ENCODE measurements at regions not wholly inside any gene's neighbourhood (a gene's known extent, or its start where the extent isn't known, plus 50 kb on each side); places are given as distances from the start of the nearest gene placed in this dataset.

- BruUV-seq (replicated peaks), result no TSS peak
- H3K4me1 ChIP-seq (ENCODE audit: control insufficient read depth in 1 of 2, insufficient read depth in 2 of 2, low read length in 2 of 2), result peaks cover 12 to 23% of the 10 kb centered on the region in 2 experiments
- intact Hi-C loops (cut with micrococcal nuclease), result no loop called here
- ChIA-PET POLR2A (no interaction called here), RAD21 (ENCODE audit: low non-redundant PET in 1 of 2, low total read pairs in 2 of 2, uncharacterized antibody in 2 of 2, unreplicated experiment in 2 of 2) (no interaction called here), CTCF (no interaction called here)
- no peak overlapping the region for H3K4me2 ChIP-seq (ENCODE audit: low read length)
- peaks cover 0 to 3% of the 10 kb centered on the region in 2 experiments; a peak in 1 of 4 replicates for H3K9me3 ChIP-seq (ENCODE audit: control insufficient read depth in 1 of 2, insufficient read depth in 1 of 2, low read depth in 1 of 2, low read length in 2 of 2)
- no peaks in the 10 kb centered on the region for H3K27me3 ChIP-seq (ENCODE audit: insufficient read depth, low read length)
- no peaks in the 10 kb centered on the region for H3K36me3 ChIP-seq (ENCODE audit: control insufficient read depth in 1 of 2, insufficient read depth in 2 of 2, low read length in 2 of 2)
- no peak overlapping the region for H3K4me3 ChIP-seq (replicated peaks in 1 of 2; ENCODE audit: low read depth in 1 of 2, low read length in 2 of 2)
- H2AFZ ChIP-seq (ENCODE audit: low read depth, low read length, poor library complexity, severe bottlenecking), result no peak overlapping the region
- H3K9ac ChIP-seq (ENCODE audit: low read length), result no peak overlapping the region
- TF ChIP-seq ELF1 (IDR thresholded peaks at IDR 0.05; ENCODE audit: borderline replicate concordance, low read depth) (no peak), ZNF274 (IDR thresholded peaks at IDR 0.05; ENCODE audit: low read depth, low read length) (no peak), SIN3A (IDR thresholded peaks at IDR 0.05; ENCODE audit: low read depth) (no peak), SRF (IDR thresholded peaks at IDR 0.05; ENCODE audit: low read depth) (no peak), ATF3 (IDR thresholded peaks at IDR 0.05) (no peak), CBX3 (IDR thresholded peaks at IDR 0.05; ENCODE audit: low read depth) (no peak), YY1 (IDR thresholded peaks at IDR 0.05; ENCODE audit: extremely low read depth, insufficient replicate concordance, low read depth, low read length) (no peak), CTCF (IDR thresholded peaks at IDR 0.05 in 2 of 3, conservative IDR thresholded peaks at IDR 0.05 in 1 of 3; ENCODE audit: borderline replicate concordance in 1 of 3, insufficient read depth in 1 of 3, low read depth in 2 of 3, low read length in 2 of 3) (no peak), CEBPB (IDR thresholded peaks at IDR 0.05; ENCODE audit: low read depth) (no peak), ZBTB33 (IDR thresholded peaks at IDR 0.05; ENCODE audit: extremely low read depth, insufficient replicate concordance, low read length) (no peak), RAD21 (IDR thresholded peaks at IDR 0.05; ENCODE audit: low read depth) (no peak), EGR1 (IDR thresholded peaks at IDR 0.05; ENCODE audit: low read depth) (no peak), SP1 (IDR thresholded peaks at IDR 0.05; ENCODE audit: low read depth) (no peak), MAX (IDR thresholded peaks at IDR 0.05) (no peak), JUND (IDR thresholded peaks at IDR 0.05) (no peak)
- H3K79me2 ChIP-seq (ENCODE audit: insufficient read depth, low read length), result no peaks in the 10 kb centered on the region
- no peaks in the 10 kb centered on the region for H3K9me2 ChIP-seq (ENCODE audit: insufficient read depth)
- no peak for ATAC-seq
- no peak for DNase-seq (ENCODE audit: low read depth, low spot score)
- no peak overlapping the region for H3K27ac ChIP-seq (ENCODE audit: low read depth, low read length)
- H4K20me1 ChIP-seq (ENCODE audit: insufficient read depth), result no peaks in the 10 kb centered on the region
Measured at GRCh38 chr15:36409819-36410218, 169.6 kb upstream of the CDIN1 start.

Data from HCT116 (cell line).